Upper lobe of left lung (tissue), 6 donors: ENCODE measurements at regions not wholly inside any gene's neighbourhood (a gene's known extent, or its start where the extent isn't known, plus 50 kb on each side); places are given as distances from the start of the nearest gene placed in this dataset.

ENCODE experiments used
- ATAC-seq, 2 donors: fragments of 200-7000 bp; cut with Tn5 transposase; one replicate each; pipeline ENCODE4 v1.9.1; 2022; ENCODE audit warnings: mild to moderate bottlenecking in 2 of 2, moderate library complexity in 2 of 2; ENCODE audit not compliant: low FRiP score in 2 of 2
- DNase-seq, 2 donors: peaks; one replicate each; pipeline ENCODE4 v3.0.0-alpha.2; 2019 to 2020
- H3K27ac ChIP-seq, 4 donors: fragments of 200-600 bp; sonication (generic); one replicate each; pipeline ENCODE4 v1.5.1; 2016 to 2019
- H3K27me3 ChIP-seq, 4 donors: fragments of 200-600 bp; sonication (generic); one replicate each; pipeline ENCODE4 v1.5.1; 2017 to 2019
- H3K36me3 ChIP-seq, 4 donors: fragments of 200-600 bp; sonication (generic); one replicate each; pipeline ENCODE4 v1.5.1; 2016 to 2019
- H3K4me1 ChIP-seq, 4 donors: fragments of 200-600 bp; sonication (generic); one replicate each; pipeline ENCODE4 v1.5.1; 2018 to 2019
- H3K4me3 ChIP-seq, 4 donors: fragments of 200-600 bp; sonication (generic); one replicate each; pipeline ENCODE4 v1.5.1; 2017 to 2019; ENCODE audit warnings: mild to moderate bottlenecking in 2 of 4, moderate library complexity in 1 of 4
- H3K9me3 ChIP-seq, 4 donors: fragments of 200-600 bp; sonication (generic); one replicate each; pipeline ENCODE4 v1.5.1; 2018 to 2019
- CTCF ChIP-seq, 6 experiments: fragments of 450-650 bp in 4 of 6; fragments of 200-600 bp in 2 of 6; sonication (generic) in 2 of 6; IDR thresholded peaks; one replicate each; pipeline ENCODE4 v1.5.1; 2016 to 2019; ENCODE audit warnings: antibody characterized with exemption in 6 of 6
- EP300 ChIP-seq, 4 donors: sonication (generic); formaldehyde crosslinking; IDR thresholded peaks; one replicate each; pipeline ENCODE4 v1.5.1; 2017; ENCODE audit warnings: antibody characterized with exemption in 4 of 4, control low read depth in 2 of 4
- POLR2A ChIP-seq, 4 donors: fragments of 450-650 bp; IDR thresholded peaks; one replicate each; pipeline ENCODE4 v1.5.1; 2016 to 2017; ENCODE audit warnings: antibody characterized with exemption in 4 of 4, mild to moderate bottlenecking in 2 of 4
- POLR2AphosphoS5 ChIP-seq, 2 donors: sonication (generic); formaldehyde crosslinking; IDR thresholded peaks; one replicate each; pipeline ENCODE4 v1.5.1; 2017; ENCODE audit warnings: antibody characterized with exemption in 2 of 2
- WGBS, 2 donors: methylation state at CpG; one replicate each; pipeline ENCODE4 v1.1.5; 2017 to 2018; 5-methylcytosine and 5-hydroxymethylcytosine counted together
- donor health status: DM: no; HTN: no; CAD: no; lungs with moderate emphysema.
- donor health status: DM: no; HTN: yes; CAD: no; lungs with severe emphysema.

GRCh38 chr22:49084206-49084605 lies 743.5 kb downstream of the BRD1 start:
- DNase-seq, result no peak
- no peaks in the 10 kb centered on the region for H3K9me3 ChIP-seq
- H3K27ac ChIP-seq, result no peak overlapping the region
- no peaks in the 10 kb centered on the region for H3K36me3 ChIP-seq
- no peaks in the 10 kb centered on the region for H3K27me3 ChIP-seq
- TF ChIP-seq POLR2A (IDR thresholded peaks at IDR 0.05), result no peak
- no peak for TF ChIP-seq POLR2AphosphoS5 (IDR thresholded peaks at IDR 0.05)
- no peak for TF ChIP-seq CTCF (IDR thresholded peaks at IDR 0.05)
- TF ChIP-seq EP300 (IDR thresholded peaks at IDR 0.05), result no peak
- no peak overlapping the region for H3K4me3 ChIP-seq
- WGBS, 2 donors, result 75 to 96% methylated on average over 3 to 8 of the region's 8 CpGs
- no peaks in the 10 kb centered on the region for H3K4me1 ChIP-seq
- no peak for ATAC-seq

- H3K36me3 ChIP-seq, result no peaks in the 10 kb centered on the region
- WGBS, 2 donors, result 74 to 79% methylated on average over 8 of the region's 8 CpGs
- ATAC-seq (no peak), DNase-seq (no peak)
- no peaks in the 10 kb centered on the region for H3K4me1 ChIP-seq
- H3K9me3 ChIP-seq, result no peaks in the 10 kb centered on the region
- H3K27me3 ChIP-seq, result no peaks in the 10 kb centered on the region
- no peak overlapping the region for H3K27ac ChIP-seq
- no peak overlapping the region for H3K4me3 ChIP-seq
- TF ChIP-seq EP300 (IDR thresholded peaks at IDR 0.05) (no peak), POLR2A (IDR thresholded peaks at IDR 0.05) (no peak), CTCF (IDR thresholded peaks at IDR 0.05) (no peak), POLR2AphosphoS5 (IDR thresholded peaks at IDR 0.05) (no peak)
Observed at GRCh38 chr22:49083607-49084006, 744.1 kb downstream of the BRD1 start.

DNA sequence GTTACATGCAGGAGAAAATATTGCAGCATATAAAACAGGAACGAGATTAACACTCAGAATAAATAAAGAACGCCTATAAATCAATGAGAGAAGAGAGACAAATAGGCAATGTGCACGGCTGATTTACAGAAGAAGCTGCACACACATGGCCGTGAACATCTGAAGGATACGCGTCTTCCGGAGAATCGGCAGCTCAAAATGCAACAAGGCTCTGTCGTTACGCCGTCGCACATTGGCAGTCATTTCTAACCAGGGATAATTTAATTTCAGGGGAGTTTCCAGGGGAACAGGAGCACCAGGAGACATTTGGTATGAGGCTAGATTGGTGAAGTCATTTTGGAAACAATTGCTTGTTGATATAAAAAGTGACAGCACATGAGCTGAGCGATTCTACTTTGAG lies 745.2 kb downstream of the BRD1 start:
- Histone ChIP-seq H3K9me3 (no peaks in the 10 kb centered on the region), H3K4me3 (no peak overlapping the region), H3K27me3 (no peaks in the 10 kb centered on the region), H3K4me1 (no peaks in the 10 kb centered on the region), H3K36me3 (no peaks in the 10 kb centered on the region), H3K27ac (no peak overlapping the region)
- ATAC-seq (no peak), DNase-seq (no peak)
- TF ChIP-seq CTCF (IDR thresholded peaks at IDR 0.05) (no peak), POLR2AphosphoS5 (IDR thresholded peaks at IDR 0.05) (no peak), EP300 (IDR thresholded peaks at IDR 0.05) (no peak), POLR2A (IDR thresholded peaks at IDR 0.05) (no peak)
- WGBS, 2 donors, result 86 to 87% methylated on average over 13 of the region's 13 CpGs

GRCh38 chr22:49081926-49082325 lies 745.7 kb downstream of the BRD1 start:
- 73 to 82% methylated on average over 10 of the region's 10 CpGs for WGBS, 2 donors
- H3K27ac ChIP-seq, result no peak overlapping the region
- no peaks in the 10 kb centered on the region for H3K9me3 ChIP-seq
- no peak for ATAC-seq
- H3K4me3 ChIP-seq, result no peak overlapping the region
- H3K36me3 ChIP-seq, result no peaks in the 10 kb centered on the region
- DNase-seq, result no peak
- no peaks in the 10 kb centered on the region for H3K4me1 ChIP-seq
- TF ChIP-seq EP300 (IDR thresholded peaks at IDR 0.05) (no peak), POLR2A (IDR thresholded peaks at IDR 0.05) (no peak), POLR2AphosphoS5 (IDR thresholded peaks at IDR 0.05) (no peak), CTCF (IDR thresholded peaks at IDR 0.05) (no peak)
- H3K27me3 ChIP-seq, result no peaks in the 10 kb centered on the region

GRCh38 chr22:49081261-49081666 lies 746.4 kb downstream of the BRD1 start:
- Histone ChIP-seq H3K27ac (no peak overlapping the region), H3K4me1 (no peaks in the 10 kb centered on the region), H3K36me3 (no peaks in the 10 kb centered on the region), H3K9me3 (no peaks in the 10 kb centered on the region), H3K27me3 (no peaks in the 10 kb centered on the region), H3K4me3 (no peak overlapping the region)
- ATAC-seq, result no peak
- WGBS, 2 donors, result 62 to 88% methylated on average over 2 to 12 of the region's 12 CpGs
- TF ChIP-seq POLR2A (IDR thresholded peaks at IDR 0.05), result no peak
- TF ChIP-seq EP300 (IDR thresholded peaks at IDR 0.05), result no peak
- TF ChIP-seq CTCF (IDR thresholded peaks at IDR 0.05), result no peak
- no peak for TF ChIP-seq POLR2AphosphoS5 (IDR thresholded peaks at IDR 0.05)
- peak in 1 of 2 donors; percentile 62 for DNase-seq
